Right lung (tissue), 2 donors: ENCODE measurements at regions not wholly inside any gene's neighbourhood (a gene's known extent, or its start where the extent isn't known, plus 50 kb on each side); places are given as distances from the start of the nearest gene placed in this dataset.
A peak's percentile ranks its signal among the peaks of the same experiment; 100 is the strongest.
"Not testable (repeated sequence)": the region's sequence is repeated elsewhere in the genome, so short reads cannot be mapped to it uniquely, and the experiment has no call there.

Experiments
- DNase-seq, 2 donors: peaks; one replicate each; pipeline ENCODE4 v3.0.0-alpha.2; 2013

DNA sequence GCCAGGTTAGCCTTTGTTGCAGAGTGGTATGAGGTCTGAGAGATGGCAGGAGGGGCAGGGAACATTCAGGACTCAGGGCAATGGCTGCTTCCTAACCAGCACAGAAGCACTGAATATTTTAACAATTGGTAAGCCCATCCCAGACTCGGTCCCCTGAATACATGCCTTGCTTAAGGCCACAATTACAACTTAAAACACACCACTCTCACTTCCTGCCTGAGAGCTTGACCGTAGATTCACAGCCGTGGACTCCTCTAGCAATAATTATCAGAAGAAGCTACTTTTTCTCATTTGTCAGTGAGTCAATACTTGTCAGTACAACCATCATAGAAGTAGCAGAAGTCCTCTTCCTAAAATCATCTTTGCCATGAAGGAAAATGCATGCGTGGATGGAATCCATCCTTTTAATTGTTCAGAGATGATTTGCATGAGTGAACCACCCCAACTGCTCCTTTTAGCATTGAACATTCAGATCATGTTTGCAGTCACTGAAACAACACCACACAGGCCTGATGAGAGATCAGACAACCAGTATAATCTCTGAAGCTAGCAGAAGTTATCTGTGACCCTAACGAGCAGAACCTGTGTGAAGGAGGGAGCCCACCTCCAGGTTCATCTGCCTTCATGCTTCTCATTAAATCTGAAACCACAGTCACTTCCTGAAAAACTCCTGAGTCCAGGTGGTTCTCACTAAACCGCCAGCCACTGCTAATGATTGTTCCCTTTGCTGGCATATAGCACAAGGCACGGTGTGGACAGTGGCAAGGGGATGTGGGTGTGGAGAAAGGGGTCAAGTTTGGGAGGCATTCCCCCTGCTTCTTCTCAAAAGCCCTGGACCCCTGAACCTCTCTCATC, 333.9 kb upstream of the CNR1 start:
- DNase-seq, result no peak

- DNase-seq, result no peak
Measured at GRCh38 chr6:88499436-88499835, 333.3 kb upstream of the CNR1 start.

- not testable (repeated sequence) for DNase-seq
Measured at GRCh38 chr6:88497403-88497802, 331.3 kb upstream of the CNR1 start.

DNA sequence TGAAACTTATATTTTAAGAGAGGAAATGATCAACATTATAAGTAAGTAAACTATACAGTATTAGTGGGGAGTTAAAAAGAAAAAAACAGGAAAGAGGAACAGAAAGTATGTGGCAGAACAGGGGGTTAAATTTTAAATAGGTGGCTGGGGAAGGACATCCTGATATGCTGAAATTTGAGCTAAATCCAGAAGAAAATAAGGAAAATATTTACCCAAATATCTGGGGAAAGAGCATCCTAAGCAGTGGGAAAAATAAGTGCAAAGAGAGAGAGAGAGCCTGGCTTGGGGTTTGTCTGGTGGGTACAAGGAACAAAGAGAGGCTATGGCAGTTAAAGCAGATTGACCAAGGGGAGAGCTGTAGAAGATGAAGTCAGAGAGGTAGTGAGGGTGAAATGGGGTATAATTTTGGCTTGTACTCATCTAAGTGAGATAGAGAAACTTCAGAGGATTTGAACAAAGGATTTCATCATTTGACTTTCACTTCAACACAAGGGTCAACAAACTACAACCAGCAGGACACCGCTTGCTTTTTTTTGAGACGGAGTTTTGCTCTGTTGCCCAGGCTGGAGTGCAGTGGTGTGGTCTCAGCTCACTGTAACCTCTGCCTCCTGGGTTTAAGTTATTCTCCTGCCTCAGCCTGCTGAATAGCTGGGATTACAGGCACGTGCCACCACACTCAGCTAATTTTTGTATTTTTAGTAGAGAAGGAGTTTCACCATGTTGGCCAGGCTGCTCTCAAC, 328.4 kb upstream of the CNR1 start:
- DNase-seq, result no peak

- DNase-seq, result no peak
Measured at GRCh38 chr6:88493717-88494116, 327.6 kb upstream of the CNR1 start.

DNA sequence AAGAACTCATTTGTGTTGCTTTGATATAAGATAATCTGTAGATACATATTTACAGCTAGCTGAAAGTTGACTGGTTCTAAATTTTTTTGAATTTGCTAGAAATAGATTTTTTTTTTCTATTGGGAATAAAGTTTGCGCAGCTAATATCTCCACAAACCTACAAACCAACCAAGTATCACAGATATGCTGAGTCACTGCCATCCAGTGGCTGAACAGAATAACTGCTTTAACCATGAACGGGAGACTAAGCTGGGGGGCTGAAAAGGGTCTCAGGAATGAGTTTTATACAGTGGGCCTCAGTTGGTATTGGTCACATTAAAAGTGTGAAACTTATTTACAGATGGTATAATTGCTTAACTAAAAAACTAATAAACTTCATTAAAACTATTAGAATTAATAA, 326.7 kb upstream of the CNR1 start:
- no peak for DNase-seq

- no peak for DNase-seq
Measured at GRCh38 chr6:88492241-88492640, 326.1 kb upstream of the CNR1 start.

DNA sequence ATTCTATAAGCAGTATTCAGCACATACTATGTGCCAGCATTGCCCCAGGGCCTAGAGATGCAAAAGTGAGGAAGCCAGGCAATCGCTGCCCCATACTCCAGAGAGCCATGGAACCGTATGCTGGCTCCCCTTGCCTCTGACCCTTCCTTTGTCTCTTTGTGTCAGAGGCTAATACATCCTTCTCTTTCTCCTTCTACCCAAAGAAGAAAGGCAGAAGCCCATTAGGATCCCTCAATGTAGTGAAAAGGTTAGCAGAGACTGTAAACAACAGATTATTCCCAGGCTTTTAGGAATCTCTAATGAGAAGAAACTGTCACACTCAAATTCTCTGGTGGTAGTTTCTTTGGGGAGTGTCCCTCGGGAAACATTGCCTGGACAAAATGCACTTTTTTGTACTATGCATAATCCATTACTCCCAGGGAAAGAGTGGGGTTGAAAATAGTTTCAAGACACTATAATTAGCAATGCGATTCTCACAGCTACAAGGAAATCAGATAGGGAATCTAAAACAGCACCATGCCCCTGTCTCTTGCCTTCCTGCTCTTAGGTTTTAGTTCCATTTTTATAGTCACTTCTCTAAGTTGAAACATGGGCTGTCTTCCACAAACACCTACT, 325.2 kb upstream of the CNR1 start:
- DNase-seq, result no peak

DNA sequence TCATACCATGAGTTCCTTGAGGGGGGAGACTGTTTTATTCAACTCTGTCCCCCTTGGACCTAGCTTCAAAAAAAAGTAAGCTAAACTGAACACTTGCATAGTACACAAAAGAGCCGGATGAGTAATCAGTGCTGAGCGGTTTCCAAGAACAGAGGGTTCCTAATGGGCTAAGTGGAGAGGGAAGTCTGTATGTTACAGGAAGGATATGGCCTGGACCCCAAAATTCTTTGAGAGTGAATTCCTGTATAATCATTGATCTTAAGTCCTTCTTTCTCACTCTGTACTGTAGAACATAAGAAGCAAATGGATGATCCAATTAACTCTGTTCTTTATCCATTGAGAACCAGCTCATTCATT, 324.7 kb upstream of the CNR1 start:
- no peak for DNase-seq

DNA sequence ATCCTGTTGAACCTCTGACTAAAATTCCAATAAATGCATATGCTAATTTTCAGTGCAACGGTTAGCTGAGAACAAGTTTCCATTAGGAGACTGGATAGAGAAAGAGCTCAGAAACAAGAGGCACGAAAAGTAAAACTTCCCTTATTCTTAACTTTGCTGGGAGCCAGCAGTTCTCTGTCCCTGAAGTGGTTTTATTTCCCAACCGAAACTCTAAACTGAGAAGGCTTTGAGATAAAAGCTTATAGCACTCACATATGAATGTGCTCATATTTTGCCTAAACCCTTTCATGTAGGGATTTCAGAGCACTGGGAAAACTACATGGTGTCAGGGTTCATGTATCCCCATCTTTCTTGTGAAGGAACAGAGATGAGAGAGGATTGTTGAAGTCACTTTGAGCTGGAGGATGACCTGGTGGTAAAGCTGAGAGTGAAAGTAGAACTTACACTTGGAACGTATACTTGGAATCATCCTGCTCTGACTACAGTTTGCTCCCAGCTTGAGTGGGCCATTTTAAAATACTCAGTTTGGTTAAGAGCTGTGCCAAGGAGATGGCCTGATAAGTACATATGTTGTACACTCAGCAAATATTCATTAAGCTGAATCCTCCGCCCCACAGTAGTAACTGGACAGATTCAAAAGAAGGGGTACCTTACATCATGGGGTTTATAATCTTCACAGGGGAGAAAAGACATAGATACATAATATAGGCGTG, 324.2 kb upstream of the CNR1 start:
- peak in 1 of 2 donors; percentile 3 for DNase-seq

DNA sequence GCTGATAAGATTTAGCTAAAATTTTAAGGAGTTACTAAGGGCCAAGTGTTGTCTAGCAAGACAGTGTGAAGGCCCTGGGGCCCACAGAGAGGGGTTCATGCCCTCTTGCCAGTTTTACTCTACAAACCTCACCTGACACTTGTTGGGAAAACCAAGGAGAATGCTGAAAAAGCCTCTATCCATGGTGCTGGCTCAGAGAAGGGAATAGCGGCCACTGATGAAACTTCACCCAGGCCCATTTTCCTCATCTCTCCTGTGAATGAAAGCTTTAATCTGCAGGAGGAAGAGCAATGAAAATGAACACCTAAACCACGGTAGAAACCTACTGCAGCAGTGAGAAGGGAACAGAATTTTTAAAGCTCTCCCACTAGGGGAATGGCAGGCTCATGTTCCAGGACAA, 317.3 kb upstream of the CNR1 start:
- no peak for DNase-seq

- no peak for DNase-seq
Measured at GRCh38 chr6:88482465-88482864, 316.3 kb upstream of the CNR1 start.

DNA sequence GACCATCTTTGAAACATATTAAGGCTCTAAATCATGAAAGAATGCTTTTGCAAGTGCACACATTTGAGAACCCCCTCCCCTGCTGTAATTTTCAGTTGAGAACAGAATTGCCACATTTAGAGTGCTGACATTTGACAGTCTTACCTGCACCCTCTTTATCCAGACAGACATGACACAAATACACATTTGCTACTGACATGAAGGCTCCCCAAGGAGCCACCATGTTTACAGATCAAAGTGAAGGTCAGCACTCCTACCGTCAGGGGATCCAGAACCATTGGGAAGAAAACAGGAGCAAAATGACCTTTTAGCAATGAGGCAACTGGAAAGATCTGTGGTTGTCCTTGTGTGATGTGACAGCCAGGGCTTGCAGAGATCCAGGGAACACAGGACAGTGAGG, 315.4 kb upstream of the CNR1 start:
- no peak for DNase-seq

- no peak for DNase-seq
Measured at GRCh38 chr6:88480816-88481215, 314.7 kb upstream of the CNR1 start.

GRCh38 chr6:88477413-88477812, 311.3 kb upstream of the CNR1 start:
- DNase-seq, result no peak

GRCh38 chr6:88476388-88476787, 310.2 kb upstream of the CNR1 start:
- DNase-seq, result no peak

GRCh38 chr6:88474720-88475119, 308.6 kb upstream of the CNR1 start:
- no peak for DNase-seq

DNA sequence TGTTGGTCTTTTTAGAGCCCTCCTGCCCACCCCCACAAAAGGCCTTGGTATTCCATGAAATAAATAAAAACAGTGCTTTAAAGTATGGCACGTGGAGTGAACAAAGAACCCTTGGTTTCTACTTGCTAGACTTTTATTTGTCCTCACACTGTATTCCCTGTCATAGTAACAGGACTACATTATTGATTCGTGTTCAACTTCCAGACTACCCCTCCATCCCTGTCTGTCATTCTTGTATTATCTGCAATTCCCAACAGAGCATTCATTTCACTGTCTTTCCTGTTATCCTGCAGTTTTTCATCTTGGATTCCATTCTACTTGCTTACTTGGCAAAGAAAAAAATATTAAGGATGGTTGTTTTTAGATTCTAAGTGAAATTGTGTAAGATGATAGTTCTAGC, 307.4 kb upstream of the CNR1 start:
- DNase-seq, result no peak

DNA sequence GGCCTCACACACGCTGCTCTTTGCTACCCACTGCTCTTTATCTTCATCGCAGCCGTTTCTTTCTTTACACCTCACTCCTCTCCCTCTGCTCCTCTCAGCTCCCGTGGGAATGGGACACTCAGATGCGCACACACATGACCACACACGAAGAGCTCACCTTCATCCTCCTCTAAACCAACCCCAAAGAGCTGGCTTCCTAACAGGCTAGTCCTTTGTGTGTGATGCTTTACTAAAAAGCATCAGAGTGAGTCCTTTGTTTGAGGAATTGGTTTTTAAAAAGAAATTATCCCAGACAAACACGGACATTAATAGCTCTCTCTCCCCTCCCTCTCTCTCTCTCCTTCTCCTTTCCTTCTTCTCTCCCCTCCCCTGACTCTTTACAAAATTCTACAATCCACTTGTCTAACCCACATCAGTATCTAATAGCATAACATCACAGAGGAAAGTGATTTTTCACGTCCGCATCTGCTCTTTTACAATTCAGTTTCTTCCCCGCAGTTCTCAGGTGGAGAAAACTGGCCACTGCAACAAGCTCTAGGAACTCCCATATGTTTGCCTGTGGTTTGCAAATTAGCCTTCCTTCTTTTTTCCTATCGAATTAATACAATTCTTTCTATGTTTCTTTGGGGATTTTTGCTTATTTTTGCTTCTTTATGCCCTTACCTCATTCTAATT, 306.8 kb upstream of the CNR1 start:
- DNase-seq, result no peak

DNA sequence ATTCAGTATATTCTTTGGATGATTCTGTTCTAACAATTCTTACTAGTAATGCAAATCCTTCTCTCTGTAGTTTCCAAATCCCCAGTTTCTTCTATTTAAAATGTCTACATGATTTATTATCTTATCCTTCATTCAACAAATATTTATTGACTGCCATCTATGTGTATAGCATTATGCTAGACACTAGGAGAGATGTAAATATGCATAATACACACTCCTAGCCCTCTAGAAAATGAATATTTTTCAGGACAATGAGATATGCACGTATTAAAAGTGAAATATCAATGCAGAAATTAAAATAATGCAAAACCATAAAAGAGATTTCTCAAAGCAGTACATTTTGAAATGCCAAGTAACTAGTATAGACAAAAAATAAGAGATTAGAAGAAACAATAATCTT, 293.5 kb upstream of the CNR1 start:
- no peak for DNase-seq

GRCh38 chr6:88459189-88459588, 293.0 kb upstream of the CNR1 start:
- no peak for DNase-seq

DNA sequence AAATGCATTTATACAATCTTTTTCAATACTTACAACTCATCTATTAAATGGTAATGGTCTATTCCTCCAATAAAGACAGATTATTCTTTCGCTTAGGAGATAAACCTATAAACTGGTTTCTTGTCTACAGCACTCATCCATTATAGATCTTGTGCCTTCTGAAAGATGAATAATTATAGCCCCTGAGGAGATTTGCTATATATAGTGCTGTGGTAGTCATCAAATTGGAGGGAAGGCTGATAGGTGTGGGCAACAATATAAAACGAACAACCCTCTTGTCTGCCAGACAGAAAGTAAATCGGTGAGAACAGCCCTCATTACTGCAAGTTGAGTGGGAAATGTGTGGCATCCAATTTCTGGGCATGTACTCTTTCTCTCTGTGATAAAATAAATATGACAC, 292.5 kb upstream of the CNR1 start:
- DNase-seq, result no peak
